ENCODE measurements at regions not wholly inside any gene's neighbourhood (a gene's known extent, or its start where the extent isn't known, plus 50 kb on each side); places are given as distances from the start of the nearest gene placed in this dataset.

DNA sequence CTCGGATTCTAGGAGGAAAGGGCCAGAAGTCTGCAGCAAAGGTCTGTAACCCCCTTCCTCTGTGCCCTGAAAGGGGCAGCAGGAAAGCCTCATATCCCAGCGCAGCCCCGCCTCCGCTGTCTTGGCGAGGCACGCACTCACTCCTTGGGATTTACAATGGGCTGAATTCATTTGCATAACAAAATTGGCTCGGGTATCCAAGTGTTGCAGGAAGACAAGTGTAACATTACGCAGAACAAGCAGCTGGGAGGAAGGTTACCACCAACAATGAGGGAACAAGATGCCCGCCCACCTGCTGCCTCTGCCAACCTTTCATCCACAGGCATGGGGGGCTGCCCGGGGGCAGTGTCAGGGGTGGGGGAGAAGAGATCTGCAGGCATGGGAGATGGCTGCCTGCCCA, 130.4 kb downstream of the MRM1 start (continued):
- no peak for TF ChIP-seq SP2 (IDR thresholded peaks at IDR 0.05; ENCODE audit: low read length)
- TF ChIP-seq SIN3A (conservative IDR thresholded peaks at IDR 0.05 in 1 of 2, IDR thresholded peaks at IDR 0.05 in 1 of 2; ENCODE audit: low read depth in 1 of 2, low read length in 2 of 2), result 0 out of 4 replicates have a peak, but pooled peaks of 1 of the 2 experiments have one; percentile 27
- TF ChIP-seq, protein P1, sequence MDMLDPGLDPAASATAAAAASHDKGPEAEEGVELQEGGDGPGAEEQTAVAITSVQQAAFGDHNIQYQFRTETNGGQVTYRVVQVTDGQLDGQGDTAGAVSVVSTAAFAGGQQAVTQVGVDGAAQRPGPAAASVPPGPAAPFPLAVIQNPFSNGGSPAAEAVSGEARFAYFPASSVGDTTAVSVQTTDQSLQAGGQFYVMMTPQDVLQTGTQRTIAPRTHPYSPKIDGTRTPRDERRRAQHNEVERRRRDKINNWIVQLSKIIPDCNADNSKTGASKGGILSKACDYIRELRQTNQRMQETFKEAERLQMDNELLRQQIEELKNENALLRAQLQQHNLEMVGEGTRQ (IDR thresholded peaks at IDR 0.05; ENCODE audit: low read length), result no peak
- TF ChIP-seq NANOG (IDR thresholded peaks at IDR 0.05; ENCODE audit: insufficient read depth, low read depth, low read length, poor library complexity, severe bottlenecking), result no peak
- TF ChIP-seq RFX5 (IDR thresholded peaks at IDR 0.05; ENCODE audit: borderline replicate concordance, low read depth, low read length), result no peak
- no peak for TF ChIP-seq EZH2 (IDR thresholded peaks at IDR 0.05; ENCODE audit: low read depth, low read length, severe bottlenecking)
- TF ChIP-seq JUND (IDR thresholded peaks at IDR 0.05; ENCODE audit: low read length), result no peak
- no peak for TF ChIP-seq ATF2 (IDR thresholded peaks at IDR 0.05; ENCODE audit: low read length)
- no peak for TF ChIP-seq CBX8 (IDR thresholded peaks at IDR 0.05; ENCODE audit: borderline replicate concordance, low read depth, low read length)
- no peak for TF ChIP-seq BACH1 (IDR thresholded peaks at IDR 0.05; ENCODE audit: low read length)
- no peak for TF ChIP-seq SIX5 (IDR thresholded peaks at IDR 0.05; ENCODE audit: low read depth, low read length)
- TF ChIP-seq SUZ12 (IDR thresholded peaks at IDR 0.05; ENCODE audit: low read length), result no peak
- TF ChIP-seq GTF2F1 (IDR thresholded peaks at IDR 0.05; ENCODE audit: borderline replicate concordance, low read depth, low read length), result no peak
- TF ChIP-seq HDAC6 (IDR thresholded peaks at IDR 0.05; ENCODE audit: low read depth, low read length), result no peak
- TF ChIP-seq E2F6 (IDR thresholded peaks at IDR 0.05), result no peak
- TF ChIP-seq PHF8 (conservative IDR thresholded peaks at IDR 0.05; ENCODE audit: low read depth, low read length), result no peak
- TF ChIP-seq CHD2 (IDR thresholded peaks at IDR 0.05; ENCODE audit: low read length), result no peak
- TF ChIP-seq KDM1A (IDR thresholded peaks at IDR 0.05; ENCODE audit: borderline replicate concordance, low read length), result 0 out of 2 replicates have a peak, but pooled peaks have one; percentile 25
- no peak for TF ChIP-seq POLR2A (IDR thresholded peaks at IDR 0.05; ENCODE audit: control extremely low read depth in 1 of 2, low read depth in 2 of 2, low read length in 2 of 2)
- 0 out of 2 replicates have a peak, but pooled peaks have one; percentile 39 for TF ChIP-seq TEAD4 (IDR thresholded peaks at IDR 0.05; ENCODE audit: low read depth, low read length)
- TF ChIP-seq SIRT6 (IDR thresholded peaks at IDR 0.05; ENCODE audit: low read length), result no peak
- no peak for TF ChIP-seq HDAC2 (IDR thresholded peaks at IDR 0.05; ENCODE audit: borderline replicate concordance in 1 of 2, low read depth in 2 of 2, low read length in 2 of 2)
- peak; percentile 43; the same call in 1 of the 2 replicates for TF ChIP-seq TBP (IDR thresholded peaks at IDR 0.05; ENCODE audit: low read depth, low read length)
